ENCODE measurements at regions not wholly inside any gene's neighbourhood (a gene's known extent, or its start where the extent isn't known, plus 50 kb on each side); places are given as distances from the start of the nearest gene placed in this dataset.

DNA sequence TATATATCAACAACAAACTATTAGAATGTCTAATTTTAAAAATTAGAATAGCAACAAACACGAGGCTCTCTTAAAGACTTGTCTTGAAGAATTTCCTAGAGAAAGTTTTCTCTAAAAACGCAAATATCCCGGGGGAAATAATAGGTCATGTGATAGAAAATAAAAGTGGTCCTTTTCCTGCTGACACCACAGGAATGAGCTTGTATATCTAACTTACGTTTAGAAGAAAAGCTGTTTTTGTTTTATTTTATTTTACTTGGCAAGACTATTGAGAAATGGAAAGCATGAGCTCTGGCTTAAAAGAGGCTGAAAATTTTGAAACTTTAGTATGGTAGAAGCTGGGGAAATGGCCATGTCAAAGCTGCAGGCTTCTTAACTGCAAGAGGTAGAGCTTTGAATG is 465.0 kb downstream of the AGTPBP1 start:
- TF ChIP-seq, protein P1, sequence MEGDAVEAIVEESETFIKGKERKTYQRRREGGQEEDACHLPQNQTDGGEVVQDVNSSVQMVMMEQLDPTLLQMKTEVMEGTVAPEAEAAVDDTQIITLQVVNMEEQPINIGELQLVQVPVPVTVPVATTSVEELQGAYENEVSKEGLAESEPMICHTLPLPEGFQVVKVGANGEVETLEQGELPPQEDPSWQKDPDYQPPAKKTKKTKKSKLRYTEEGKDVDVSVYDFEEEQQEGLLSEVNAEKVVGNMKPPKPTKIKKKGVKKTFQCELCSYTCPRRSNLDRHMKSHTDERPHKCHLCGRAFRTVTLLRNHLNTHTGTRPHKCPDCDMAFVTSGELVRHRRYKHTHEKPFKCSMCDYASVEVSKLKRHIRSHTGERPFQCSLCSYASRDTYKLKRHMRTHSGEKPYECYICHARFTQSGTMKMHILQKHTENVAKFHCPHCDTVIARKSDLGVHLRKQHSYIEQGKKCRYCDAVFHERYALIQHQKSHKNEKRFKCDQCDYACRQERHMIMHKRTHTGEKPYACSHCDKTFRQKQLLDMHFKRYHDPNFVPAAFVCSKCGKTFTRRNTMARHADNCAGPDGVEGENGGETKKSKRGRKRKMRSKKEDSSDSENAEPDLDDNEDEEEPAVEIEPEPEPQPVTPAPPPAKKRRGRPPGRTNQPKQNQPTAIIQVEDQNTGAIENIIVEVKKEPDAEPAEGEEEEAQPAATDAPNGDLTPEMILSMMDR (IDR thresholded peaks at IDR 0.05; ENCODE audit: low read depth, low read length, missing input control) = no peak
- TF ChIP-seq TAF1 (conservative IDR thresholded peaks at IDR 0.05) = no peak
- TF ChIP-seq MAX (IDR thresholded peaks at IDR 0.05) = no peak
- TF ChIP-seq YY1 (IDR thresholded peaks at IDR 0.05) = no peak
- no peak for TF ChIP-seq SP1 (IDR thresholded peaks at IDR 0.05)
